Cardiac muscle cell (in vitro differentiated cells and primary cell): ENCODE measurements at regions not wholly inside any gene's neighbourhood (a gene's known extent, or its start where the extent isn't known, plus 50 kb on each side); places are given as distances from the start of the nearest gene placed in this dataset.
A peak's percentile ranks its signal among the peaks of the same experiment; 100 is the strongest.

ENCODE experiments used
- DNase-seq, 2 donors: peaks; one replicate each; pipeline versions ENCODE4 v3.0.0 to v3.0.0-alpha.2; 2010 to 2017; ENCODE audit warnings: low read depth in 1 of 2, low spot score in 1 of 2
- H3K27ac ChIP-seq: fragments of 200-600 bp; sonication (generic); 2 replicates; pipeline ENCODE4 v1.5.1; 2016
- H3K27me3 ChIP-seq: fragments of 200-600 bp; sonication (generic); 2 replicates; pipeline ENCODE4 v1.6.0; 2016; ENCODE audit warnings: control low read depth
- H3K36me3 ChIP-seq: fragments of 200-600 bp; sonication (generic); 2 replicates; pipeline ENCODE4 v1.5.1; 2016; ENCODE audit warnings: control low read depth
- H3K4me1 ChIP-seq: fragments of 200-600 bp; sonication (generic); 2 replicates; pipeline ENCODE4 v1.8.1; 2017; ENCODE audit warnings: low read depth, mild to moderate bottlenecking, mixed run types
- H3K4me3 ChIP-seq: fragments of 200-600 bp; sonication (generic); 2 replicates; pipeline ENCODE4 v1.5.1; 2016; ENCODE audit warnings: mild to moderate bottlenecking
- H3K9me3 ChIP-seq: fragments of 200-600 bp; sonication (generic); 2 replicates; pipeline ENCODE4 v1.5.1; 2017; ENCODE audit warnings: low read depth, mild to moderate bottlenecking, control low read depth
- TF ChIP-seq, protein P1 (sequence below): IDR thresholded peaks from 2 replicates; pipeline ENCODE4 v1.5.1; 2012; ENCODE audit warnings: low read depth, mild to moderate bottlenecking, low read length

- H3K27ac ChIP-seq, result no peak overlapping the region
- no peak overlapping the region for H3K4me3 ChIP-seq
- H3K4me1 ChIP-seq, result peaks cover 3% of the 10 kb centered on the region
- no peaks in the 10 kb centered on the region for H3K27me3 ChIP-seq
- H3K9me3 ChIP-seq, result no peaks in the 10 kb centered on the region
- H3K36me3 ChIP-seq, result no peaks in the 10 kb centered on the region
- TF ChIP-seq, protein P1, sequence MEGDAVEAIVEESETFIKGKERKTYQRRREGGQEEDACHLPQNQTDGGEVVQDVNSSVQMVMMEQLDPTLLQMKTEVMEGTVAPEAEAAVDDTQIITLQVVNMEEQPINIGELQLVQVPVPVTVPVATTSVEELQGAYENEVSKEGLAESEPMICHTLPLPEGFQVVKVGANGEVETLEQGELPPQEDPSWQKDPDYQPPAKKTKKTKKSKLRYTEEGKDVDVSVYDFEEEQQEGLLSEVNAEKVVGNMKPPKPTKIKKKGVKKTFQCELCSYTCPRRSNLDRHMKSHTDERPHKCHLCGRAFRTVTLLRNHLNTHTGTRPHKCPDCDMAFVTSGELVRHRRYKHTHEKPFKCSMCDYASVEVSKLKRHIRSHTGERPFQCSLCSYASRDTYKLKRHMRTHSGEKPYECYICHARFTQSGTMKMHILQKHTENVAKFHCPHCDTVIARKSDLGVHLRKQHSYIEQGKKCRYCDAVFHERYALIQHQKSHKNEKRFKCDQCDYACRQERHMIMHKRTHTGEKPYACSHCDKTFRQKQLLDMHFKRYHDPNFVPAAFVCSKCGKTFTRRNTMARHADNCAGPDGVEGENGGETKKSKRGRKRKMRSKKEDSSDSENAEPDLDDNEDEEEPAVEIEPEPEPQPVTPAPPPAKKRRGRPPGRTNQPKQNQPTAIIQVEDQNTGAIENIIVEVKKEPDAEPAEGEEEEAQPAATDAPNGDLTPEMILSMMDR, result no peak
- DNase-seq, result no peak
Observed at GRCh38 chr6:22888163-22888752, 318.9 kb downstream of the HDGFL1 start.

DNA sequence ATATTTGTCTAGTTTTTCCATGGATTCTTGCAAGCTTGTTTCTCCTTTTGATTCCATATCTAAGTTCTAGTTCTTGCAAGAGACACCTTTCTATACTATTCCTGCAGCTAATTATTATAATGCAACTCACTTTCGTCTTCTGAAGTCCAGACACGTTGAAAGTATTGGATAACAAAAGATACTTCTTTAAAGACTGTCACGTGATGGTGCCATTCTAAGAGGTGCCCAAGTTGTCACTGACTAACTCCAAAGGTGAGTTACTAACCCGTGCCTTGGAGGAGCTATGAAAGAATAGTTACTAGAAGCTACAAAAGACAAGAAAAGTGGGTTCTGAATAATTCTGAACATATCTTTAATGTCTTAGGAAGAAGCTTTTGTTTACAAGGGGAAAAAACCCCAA, 322.6 kb downstream of the HDGFL1 start:
- no peaks in the 10 kb centered on the region for H3K9me3 ChIP-seq
- no peak for DNase-seq
- TF ChIP-seq, protein P1, result no peak
- H3K4me3 ChIP-seq, result no peak overlapping the region
- no peaks in the 10 kb centered on the region for H3K27me3 ChIP-seq
- H3K27ac ChIP-seq, result no peak overlapping the region
- no peaks in the 10 kb centered on the region for H3K36me3 ChIP-seq
- H3K4me1 ChIP-seq, result no peaks in the 10 kb centered on the region

GRCh38 chr6:22892452-22892851, 323.1 kb downstream of the HDGFL1 start:
- Histone ChIP-seq H3K27me3 (no peaks in the 10 kb centered on the region), H3K9me3 (no peaks in the 10 kb centered on the region), H3K36me3 (no peaks in the 10 kb centered on the region), H3K4me3 (no peak overlapping the region), H3K4me1 (no peaks in the 10 kb centered on the region), H3K27ac (no peak overlapping the region)
- TF ChIP-seq, protein P1, result no peak
- peak in 1 of 2 donors; percentile 96 for DNase-seq

GRCh38 chr6:22896696-22897095, 327.3 kb downstream of the HDGFL1 start:
- Histone ChIP-seq H3K36me3 (no peaks in the 10 kb centered on the region), H3K27me3 (no peaks in the 10 kb centered on the region), H3K4me1 (no peaks in the 10 kb centered on the region), H3K4me3 (no peak overlapping the region), H3K27ac (no peak overlapping the region), H3K9me3 (no peaks in the 10 kb centered on the region)
- TF ChIP-seq, protein P1, result no peak
- no peak for DNase-seq

DNA sequence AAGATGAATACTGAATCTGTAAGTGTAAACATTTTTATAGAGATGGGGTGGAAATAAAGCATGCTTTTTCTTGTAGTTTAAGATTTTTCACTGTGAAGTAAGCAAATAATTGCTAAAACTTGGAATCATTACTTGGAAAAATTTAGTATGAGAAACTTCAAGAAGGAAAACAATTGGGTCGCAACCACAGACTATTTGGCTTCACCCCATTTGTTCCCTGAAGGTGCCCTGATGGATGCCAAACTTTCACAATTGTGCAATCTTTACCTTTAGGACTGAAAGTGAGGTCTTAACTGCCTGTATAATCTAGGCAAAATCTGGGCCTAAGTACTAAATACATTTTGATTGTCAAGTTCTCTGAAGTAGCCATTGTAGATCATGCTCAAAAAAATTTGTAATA, 330.1 kb downstream of the HDGFL1 start:
- no peaks in the 10 kb centered on the region for H3K36me3 ChIP-seq
- H3K4me1 ChIP-seq, result no peaks in the 10 kb centered on the region
- no peaks in the 10 kb centered on the region for H3K9me3 ChIP-seq
- no peak overlapping the region for H3K27ac ChIP-seq
- DNase-seq, result no peak
- no peak overlapping the region for H3K4me3 ChIP-seq
- no peaks in the 10 kb centered on the region for H3K27me3 ChIP-seq
- TF ChIP-seq, protein P1, result no peak

GRCh38 chr6:22903826-22904225, 334.5 kb downstream of the HDGFL1 start:
- DNase-seq, result no peak
- H3K4me1 ChIP-seq, result no peaks in the 10 kb centered on the region
- H3K27me3 ChIP-seq, result no peaks in the 10 kb centered on the region
- no peak overlapping the region for H3K4me3 ChIP-seq
- no peaks in the 10 kb centered on the region for H3K9me3 ChIP-seq
- TF ChIP-seq, protein P1, result no peak
- H3K27ac ChIP-seq, result no peak overlapping the region
- H3K36me3 ChIP-seq, result no peaks in the 10 kb centered on the region
